Mucosa of rectum (tissue), 2 donors: ENCODE measurements at regions not wholly inside any gene's neighbourhood (a gene's known extent, or its start where the extent isn't known, plus 50 kb on each side); places are given as distances from the start of the nearest gene placed in this dataset.

Experiments
- H3K27ac ChIP-seq, 2 donors: one replicate each; pipeline ENCODE4 v1.7.0; 2013; ENCODE audit warnings: inconsistent platforms in 2 of 2, low read depth in 2 of 2, low read length in 2 of 2
- H3K27me3 ChIP-seq, 2 donors: one replicate each; pipeline ENCODE4 v1.7.0; 2013; ENCODE audit warnings: low read length in 2 of 2; ENCODE audit not compliant: control insufficient read depth in 2 of 2, insufficient read depth in 2 of 2
- H3K36me3 ChIP-seq, 2 donors: one replicate each; pipeline ENCODE4 v1.7.0; 2013; ENCODE audit warnings: low read length in 2 of 2; ENCODE audit not compliant: control insufficient read depth in 2 of 2, insufficient read depth in 2 of 2
- H3K4me1 ChIP-seq, 2 donors: one replicate each; pipeline ENCODE4 v1.7.0; 2013; ENCODE audit warnings: low read length in 2 of 2, mild to moderate bottlenecking in 1 of 2; ENCODE audit not compliant: control insufficient read depth in 2 of 2, insufficient read depth in 2 of 2
- H3K4me3 ChIP-seq, 2 donors: one replicate each; pipeline ENCODE4 v1.7.0; 2013; ENCODE audit warnings: low read length in 2 of 2
- H3K9ac ChIP-seq, 2 donors: one replicate each; pipeline ENCODE4 v1.7.0; 2013; ENCODE audit warnings: low read length in 2 of 2, low read depth in 1 of 2, mild to moderate bottlenecking in 1 of 2
- H3K9me3 ChIP-seq, 2 donors: one replicate each; pipeline ENCODE4 v1.7.0; 2013; ENCODE audit warnings: low read length in 2 of 2; ENCODE audit not compliant: control insufficient read depth in 2 of 2
- donor health status: healthy.
- donor health status: Normal muscosa, but diverticular disease.

DNA sequence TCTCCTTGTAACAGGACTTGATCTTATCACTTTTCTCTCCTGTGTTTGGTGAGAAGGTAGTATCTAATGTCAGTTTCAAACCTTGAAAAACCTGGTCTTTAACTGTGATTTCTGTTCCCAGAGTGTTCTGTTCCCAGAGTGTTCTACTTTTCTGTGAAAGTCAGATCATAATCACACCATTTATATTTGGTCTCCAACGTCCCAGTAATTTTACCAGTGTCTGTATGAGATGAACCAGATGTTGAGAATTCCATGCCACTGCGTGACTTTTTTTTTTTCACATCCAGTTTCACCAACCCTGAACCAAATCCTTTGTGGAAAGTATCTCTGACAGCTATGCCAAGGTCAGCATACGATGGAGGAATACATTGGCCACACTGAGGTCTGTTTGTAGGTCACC, 365.2 kb downstream of the USP25 start:
- Histone ChIP-seq H3K27me3 (no peaks in the 10 kb centered on the region), H3K9me3 (no peaks in the 10 kb centered on the region), H3K36me3 (no peaks in the 10 kb centered on the region), H3K4me3 (no peak overlapping the region), H3K27ac (no peak overlapping the region), H3K9ac (no peak overlapping the region), H3K4me1 (no peaks in the 10 kb centered on the region)

DNA sequence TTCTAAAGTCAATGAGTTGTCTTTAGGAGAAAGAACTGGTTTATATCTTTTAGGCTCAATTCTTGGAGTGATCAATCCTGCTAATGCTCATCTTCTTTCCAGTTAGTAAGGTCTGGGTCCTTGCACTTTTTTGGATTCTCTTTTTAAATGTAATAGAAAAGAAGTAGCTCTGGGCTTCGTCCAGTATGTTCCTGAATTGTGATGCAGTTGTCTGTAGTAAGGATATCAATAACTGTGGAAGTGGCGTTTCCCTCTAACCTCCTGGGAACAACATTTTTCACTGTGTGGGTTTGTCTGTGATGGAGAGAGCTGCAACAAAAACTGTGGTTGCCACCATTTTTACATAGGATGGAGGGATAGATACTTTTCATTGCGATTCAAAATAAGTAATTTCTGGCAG, 367.2 kb downstream of the USP25 start:
- H3K9me3 ChIP-seq: no peaks in the 10 kb centered on the region
- no peak overlapping the region for H3K9ac ChIP-seq
- no peak overlapping the region for H3K4me3 ChIP-seq
- H3K36me3 ChIP-seq: no peaks in the 10 kb centered on the region
- no peaks in the 10 kb centered on the region for H3K4me1 ChIP-seq
- H3K27ac ChIP-seq: no peak overlapping the region
- H3K27me3 ChIP-seq: no peaks in the 10 kb centered on the region

DNA sequence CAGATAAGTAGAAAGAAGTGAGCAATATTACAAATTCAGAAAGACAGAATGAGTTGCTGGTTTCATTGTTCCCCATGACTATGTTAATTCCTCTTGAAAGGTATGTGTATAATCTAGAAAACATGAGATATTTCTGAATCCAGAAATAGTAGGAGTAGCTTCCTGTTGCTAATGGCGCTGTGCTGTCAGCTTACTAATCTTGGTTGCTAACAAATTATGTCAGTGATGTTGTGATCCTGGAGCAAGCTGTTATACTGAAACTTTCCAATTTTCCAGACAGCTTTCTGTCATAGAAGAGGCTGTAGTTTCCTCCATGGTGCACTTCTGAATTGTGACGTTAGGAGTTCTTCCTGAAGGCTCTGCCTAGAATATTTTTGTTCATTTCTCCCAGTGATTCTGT, 372.3 kb downstream of the USP25 start:
- H3K27ac ChIP-seq: no peak overlapping the region
- no peaks in the 10 kb centered on the region for H3K36me3 ChIP-seq
- H3K4me1 ChIP-seq: no peaks in the 10 kb centered on the region
- H3K9ac ChIP-seq: no peak overlapping the region
- no peaks in the 10 kb centered on the region for H3K9me3 ChIP-seq
- no peak overlapping the region for H3K4me3 ChIP-seq
- H3K27me3 ChIP-seq: no peaks in the 10 kb centered on the region

DNA sequence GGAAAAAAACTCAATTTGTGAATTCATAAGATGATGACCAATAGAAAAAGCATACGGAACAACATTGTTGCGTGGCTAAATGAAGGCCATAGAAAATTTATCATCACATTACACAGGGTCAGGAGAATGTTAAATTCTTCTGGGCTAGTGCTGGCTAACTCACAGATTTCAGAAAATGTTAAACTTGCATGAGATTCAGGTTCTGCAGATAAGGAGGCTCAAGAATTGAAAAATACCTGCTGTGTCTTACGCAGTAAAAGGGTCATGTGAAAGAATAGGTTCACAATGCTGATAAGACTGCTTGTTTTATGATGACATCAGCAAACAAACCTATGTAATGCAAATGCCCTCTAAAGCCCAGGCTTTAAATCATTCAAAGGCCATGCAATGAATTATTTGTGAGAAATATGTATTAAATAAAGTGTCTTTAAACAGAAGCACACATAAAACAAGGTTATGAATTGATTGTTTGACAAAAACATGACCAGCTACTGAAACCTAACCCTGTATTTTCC, 378.8 kb downstream of the USP25 start:
- Histone ChIP-seq H3K27ac (no peak overlapping the region), H3K9me3 (peaks cover 0 to 3% of the 10 kb centered on the region in 2 donors), H3K27me3 (no peaks in the 10 kb centered on the region), H3K36me3 (no peaks in the 10 kb centered on the region), H3K4me1 (no peaks in the 10 kb centered on the region), H3K4me3 (no peak overlapping the region), H3K9ac (no peak overlapping the region)

DNA sequence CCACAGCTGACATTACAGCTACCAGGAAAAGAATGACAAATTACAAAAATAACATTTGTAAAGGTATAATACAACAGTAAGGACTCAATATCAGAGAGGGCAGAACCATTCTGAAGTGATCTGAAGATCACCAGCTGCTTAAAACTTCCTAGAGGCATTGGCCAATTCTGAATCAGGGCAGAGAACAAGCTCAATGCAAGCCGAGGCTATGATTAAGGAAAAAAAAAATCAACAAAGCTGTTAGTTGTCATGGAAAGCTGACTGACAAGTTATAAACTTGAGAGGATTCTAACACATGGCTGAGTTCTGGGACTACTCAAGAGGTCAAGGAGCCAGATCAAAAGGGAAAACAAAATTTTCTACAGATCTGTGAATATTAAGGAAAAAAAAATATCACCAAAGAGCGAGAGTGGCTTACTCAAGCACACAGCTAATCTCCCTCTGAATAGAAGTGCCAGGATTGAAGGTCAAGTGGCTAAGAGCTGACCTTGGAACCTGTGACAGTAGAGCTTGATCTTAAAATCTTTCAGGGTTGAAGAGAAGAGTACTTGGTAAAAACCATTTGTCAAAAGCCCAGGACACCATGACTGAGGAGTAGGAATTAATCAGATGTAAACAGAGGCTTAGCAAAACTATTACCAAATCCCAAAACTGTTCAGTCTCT, 383.4 kb downstream of the USP25 start:
- Histone ChIP-seq H3K27me3 (no peaks in the 10 kb centered on the region), H3K36me3 (no peaks in the 10 kb centered on the region), H3K9ac (no peak overlapping the region), H3K4me1 (no peaks in the 10 kb centered on the region), H3K4me3 (no peak overlapping the region), H3K9me3 (peaks cover 0 to 3% of the 10 kb centered on the region in 2 donors), H3K27ac (no peak overlapping the region)

DNA sequence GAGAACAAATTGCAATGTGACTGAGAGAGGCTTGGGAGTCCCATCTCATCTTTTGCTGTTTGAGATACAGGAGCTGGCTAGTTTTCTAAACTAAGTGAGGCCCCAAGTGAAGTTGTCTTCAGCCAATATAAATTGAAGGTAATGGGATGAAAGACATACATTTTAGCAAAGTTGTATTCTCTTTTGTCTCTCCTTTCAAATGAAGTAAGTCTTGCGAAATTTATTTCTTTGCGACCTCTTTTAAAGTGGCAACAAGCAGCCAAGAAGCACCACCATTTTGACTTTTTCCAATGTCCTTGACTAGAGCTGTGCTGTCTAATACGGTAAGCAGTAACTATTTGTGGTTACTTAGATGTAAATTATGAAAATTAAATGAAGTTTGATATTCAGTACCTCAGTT, 385.7 kb downstream of the USP25 start:
- H3K27ac ChIP-seq: no peak overlapping the region
- H3K9me3 ChIP-seq: peaks cover 0 to 3% of the 10 kb centered on the region in 2 donors

DNA sequence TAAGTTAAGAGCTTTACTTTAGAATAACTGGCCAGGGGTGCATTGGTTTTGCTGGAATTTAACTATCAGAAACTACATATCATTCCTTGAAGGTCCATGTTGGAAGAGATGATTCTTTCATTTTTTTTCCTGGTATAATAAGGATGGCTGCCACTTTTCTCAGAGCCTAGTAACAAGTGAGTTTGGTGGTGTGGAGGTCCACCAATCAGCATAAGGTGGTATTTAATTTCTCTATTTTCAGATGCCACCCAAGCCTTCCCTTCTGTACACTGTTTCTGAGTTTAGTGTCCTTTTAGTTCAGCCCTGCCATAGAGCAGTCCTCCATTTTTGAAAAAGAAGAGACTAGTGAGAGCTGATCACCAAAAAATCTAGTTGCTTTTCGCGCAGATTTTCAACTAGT, 386.3 kb downstream of the USP25 start:
- H3K9me3 ChIP-seq: peaks cover 0 to 3% of the 10 kb centered on the region in 2 donors
- no peaks in the 10 kb centered on the region for H3K27me3 ChIP-seq
- H3K4me3 ChIP-seq: no peak overlapping the region
- H3K9ac ChIP-seq: no peak overlapping the region
- H3K36me3 ChIP-seq: no peaks in the 10 kb centered on the region
- H3K4me1 ChIP-seq: no peaks in the 10 kb centered on the region
- H3K27ac ChIP-seq: no peak overlapping the region

More for the DNA sequence above, 385.7 kb downstream of the USP25 start:
- Histone ChIP-seq H3K4me1 (no peaks in the 10 kb centered on the region), H3K36me3 (no peaks in the 10 kb centered on the region), H3K27me3 (no peaks in the 10 kb centered on the region), H3K9ac (no peak overlapping the region), H3K4me3 (no peak overlapping the region)

DNA sequence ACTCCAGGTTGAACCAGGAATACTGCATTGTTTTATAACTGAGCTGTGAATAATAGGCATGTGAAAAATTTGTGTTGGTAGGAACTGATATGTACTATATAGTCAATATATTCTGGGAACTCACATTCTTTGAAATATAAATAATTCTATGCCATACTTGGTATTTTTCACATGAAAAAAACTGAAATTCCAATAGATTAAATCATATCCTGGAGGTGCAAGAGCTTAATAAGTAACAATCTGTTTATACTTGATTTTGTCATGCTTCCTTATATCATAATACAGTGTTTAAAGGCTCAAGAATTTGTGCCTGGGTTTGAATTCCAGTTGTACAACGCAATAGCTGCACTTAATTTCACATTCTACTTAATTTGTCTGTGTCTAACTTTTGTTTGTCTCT, 387.0 kb downstream of the USP25 start:
- Histone ChIP-seq H3K4me3 (no peak overlapping the region), H3K27ac (no peak overlapping the region), H3K36me3 (no peaks in the 10 kb centered on the region), H3K9ac (no peak overlapping the region), H3K4me1 (no peaks in the 10 kb centered on the region), H3K9me3 (peaks cover 0 to 3% of the 10 kb centered on the region in 2 donors), H3K27me3 (no peaks in the 10 kb centered on the region)

DNA sequence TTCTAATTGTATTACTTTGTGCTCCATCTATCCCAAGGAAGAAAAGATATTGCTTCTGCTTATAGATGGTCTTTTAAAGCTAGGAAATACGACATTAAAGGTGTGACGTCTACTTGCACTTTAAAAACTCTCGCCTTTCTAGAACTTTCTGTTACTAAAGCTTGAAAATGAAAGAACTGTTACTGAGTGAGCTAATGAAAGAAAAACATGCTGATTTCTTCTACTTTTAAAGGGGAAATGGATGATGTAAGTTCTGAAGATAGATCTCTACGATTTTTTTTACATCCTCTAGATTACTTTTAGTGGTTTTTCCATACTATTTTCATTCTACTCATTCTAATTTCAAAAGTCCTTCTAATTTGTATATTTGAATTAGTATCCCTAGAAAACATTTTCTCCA, 387.5 kb downstream of the USP25 start:
- Histone ChIP-seq H3K27ac (no peak overlapping the region), H3K27me3 (no peaks in the 10 kb centered on the region), H3K9me3 (peaks cover 0 to 3% of the 10 kb centered on the region in 2 donors), H3K9ac (no peak overlapping the region), H3K4me1 (no peaks in the 10 kb centered on the region), H3K36me3 (no peaks in the 10 kb centered on the region), H3K4me3 (no peak overlapping the region)

DNA sequence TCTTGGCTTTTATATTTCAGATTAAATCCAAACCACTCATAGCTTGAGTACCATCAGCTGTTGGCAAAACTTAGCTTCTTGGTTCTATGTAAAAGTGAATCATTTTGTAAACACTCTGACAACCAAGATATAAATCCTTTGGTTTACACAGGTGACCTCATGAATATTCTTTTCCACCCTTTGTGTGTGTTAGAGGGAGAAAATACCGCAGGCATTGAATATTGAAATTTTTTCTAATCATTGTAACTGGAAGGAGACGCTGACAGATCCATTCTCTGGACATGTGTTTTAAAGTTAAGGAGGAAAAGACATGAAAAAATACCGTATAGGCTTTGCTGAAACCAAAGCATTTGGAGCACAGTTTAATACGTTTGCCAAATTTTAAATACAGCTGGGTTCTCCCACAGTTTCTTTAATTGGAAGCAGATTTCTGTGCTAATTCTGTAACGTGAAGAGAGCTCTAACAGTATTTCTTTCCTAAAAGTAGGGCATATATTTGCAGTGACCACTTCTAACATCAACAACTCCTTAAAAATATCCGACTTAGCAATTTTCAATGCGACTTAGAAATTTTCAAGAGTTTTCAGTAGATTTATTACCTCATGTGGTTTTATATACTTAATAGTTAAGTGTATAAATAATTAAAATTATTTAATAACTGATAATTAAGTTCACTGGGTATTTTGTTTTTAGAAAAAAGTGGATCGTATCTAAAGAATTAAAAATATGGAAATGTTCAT, 388.2 kb downstream of the USP25 start:
- Histone ChIP-seq H3K9me3 (peaks cover 0 to 4% of the 10 kb centered on the region in 2 donors), H3K36me3 (no peaks in the 10 kb centered on the region), H3K27ac (no peak overlapping the region), H3K9ac (no peak overlapping the region), H3K27me3 (no peaks in the 10 kb centered on the region), H3K4me1 (no peaks in the 10 kb centered on the region), H3K4me3 (no peak overlapping the region)
